GM18505 (cell line): ENCODE measurements at regions not wholly inside any gene's neighbourhood (a gene's known extent, or its start where the extent isn't known, plus 50 kb on each side); places are given as distances from the start of the nearest gene placed in this dataset.
"Not testable (repeated sequence)": the region's sequence is repeated elsewhere in the genome, so short reads cannot be mapped to it uniquely, and the experiment has no call there.

Experiments
- ATAC-seq: cut with Tn5 transposase; IDR thresholded peaks from one replicate; pipeline ENCODE4 v1.9.1; 2021; ENCODE audit not compliant: unreplicated experiment
- POLR2A ChIP-seq: IDR thresholded peaks from 4 replicates; pipeline ENCODE4 v1.6.1; 2011; ENCODE audit warnings: borderline replicate concordance; ENCODE audit not compliant: insufficient read depth, insufficient read length; ENCODE audit errors: extremely low read depth

DNA sequence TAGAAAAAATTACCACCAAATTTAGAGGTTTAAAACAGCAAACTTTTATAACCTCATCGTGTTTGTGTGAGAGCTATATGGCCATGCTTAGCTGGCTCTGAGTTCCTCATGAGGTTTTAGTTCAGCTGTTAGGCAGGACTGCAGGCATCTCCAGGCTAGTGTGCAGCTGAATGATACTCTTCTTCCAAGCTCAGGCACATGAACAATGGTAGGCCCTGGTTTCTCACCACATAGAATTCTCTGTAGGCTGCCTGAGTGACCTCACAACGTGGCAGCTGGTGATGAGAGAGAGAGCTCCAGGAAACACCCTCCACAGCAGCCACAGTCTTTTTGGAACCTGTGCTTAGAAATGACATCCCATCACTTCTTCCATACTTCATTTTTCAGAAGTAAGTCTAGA is 540.6 kb upstream of the MIR17HG start:
- TF ChIP-seq POLR2A = no peak
- no peak for ATAC-seq

DNA sequence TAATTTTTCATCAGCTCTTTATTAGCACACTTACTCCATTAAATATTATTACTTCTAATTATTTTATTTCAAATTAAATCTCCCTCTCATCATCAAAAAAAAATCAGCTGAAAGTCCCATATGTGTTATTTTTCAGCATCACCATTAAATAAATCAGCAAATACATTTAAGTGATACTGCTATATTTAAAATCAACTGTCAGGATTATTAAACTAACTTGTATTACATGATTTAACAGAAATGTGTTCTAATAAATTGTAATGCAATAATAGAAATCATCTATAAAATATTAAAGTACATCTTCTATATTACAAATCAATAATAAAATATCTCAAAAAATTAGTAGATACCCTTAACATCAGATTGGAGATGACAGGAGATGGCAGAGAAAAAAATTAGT is 538.6 kb upstream of the MIR17HG start:
- no peak for ATAC-seq
- no peak for TF ChIP-seq POLR2A

DNA sequence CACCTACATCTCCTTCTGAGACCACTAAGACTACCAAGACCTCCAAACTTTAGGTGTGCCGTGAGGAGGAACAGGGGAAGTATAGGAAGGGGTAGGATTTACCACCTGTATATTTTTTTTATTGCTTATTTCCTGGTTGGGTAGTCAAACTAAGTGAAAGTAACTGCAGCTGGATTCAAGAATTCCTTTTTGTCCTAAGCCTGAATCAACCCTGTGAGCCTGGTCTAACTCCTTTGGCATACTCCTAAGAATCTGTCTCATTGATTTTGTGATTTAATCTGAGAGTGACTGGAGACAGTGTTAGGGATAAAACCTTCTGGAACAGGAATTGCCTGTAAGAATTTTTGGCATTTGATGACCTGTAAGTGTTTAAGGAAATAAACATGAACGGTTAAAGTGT is 523.5 kb upstream of the MIR17HG start:
- TF ChIP-seq POLR2A = no peak
- no peak for ATAC-seq

DNA sequence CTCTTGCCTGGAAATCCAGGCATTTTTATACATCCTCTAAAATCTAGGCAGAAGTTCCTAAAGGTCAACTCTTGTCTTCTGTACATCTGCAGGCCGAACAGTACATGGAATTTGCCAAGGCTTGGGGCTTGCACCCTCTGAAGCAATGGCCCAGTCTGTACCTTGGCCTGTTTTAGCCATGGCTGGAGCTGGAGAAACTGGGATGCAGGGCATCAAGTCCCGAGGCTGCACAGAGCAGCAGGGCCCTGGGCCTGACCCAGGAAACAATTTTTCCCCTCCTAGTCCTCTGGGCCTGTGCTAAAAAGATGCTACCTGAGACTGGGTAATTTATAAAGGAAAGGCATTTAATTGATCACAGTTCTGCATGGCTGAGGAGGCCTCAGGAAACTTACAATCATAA is 520.8 kb upstream of the MIR17HG start:
- no peak for ATAC-seq
- no peak for TF ChIP-seq POLR2A

DNA sequence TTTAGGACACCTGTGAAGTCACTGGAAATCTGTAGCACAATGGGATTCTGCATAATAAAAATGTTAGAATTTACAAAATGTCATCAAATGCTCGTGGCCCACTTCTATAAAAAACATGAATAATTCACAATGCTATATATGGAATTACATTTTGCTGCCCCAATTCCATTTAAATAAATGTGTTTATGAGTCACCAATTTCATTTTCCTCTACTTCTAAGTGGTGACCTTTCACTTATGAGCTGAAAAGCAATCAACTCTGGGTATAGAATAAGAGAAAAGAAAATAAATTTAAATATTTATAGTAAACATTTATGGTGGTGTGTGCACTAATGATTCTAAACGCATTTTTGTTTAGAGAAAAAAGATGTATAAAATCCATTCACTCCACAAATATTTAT is 516.7 kb upstream of the MIR17HG start:
- ATAC-seq = no peak
- TF ChIP-seq POLR2A = no peak

DNA sequence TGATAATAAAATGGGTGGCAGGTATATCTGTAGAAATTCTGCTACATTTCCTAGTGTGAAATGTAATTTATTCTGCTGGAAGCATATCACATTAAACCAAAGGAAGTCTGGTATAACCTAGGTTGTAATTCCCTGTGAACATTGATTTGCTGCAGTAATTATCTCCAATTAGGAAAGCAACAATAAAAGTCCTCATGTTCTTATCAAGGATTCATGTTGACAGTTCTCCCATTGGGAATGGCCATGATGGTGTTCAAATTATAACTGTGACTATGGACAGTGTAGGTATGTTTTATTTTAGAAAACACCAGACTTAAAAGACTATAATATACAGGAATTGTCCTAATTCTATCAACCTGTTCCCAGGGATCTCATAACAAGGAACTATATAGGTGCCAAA is 513.5 kb upstream of the MIR17HG start:
- ATAC-seq = no peak
- TF ChIP-seq POLR2A = no peak

DNA sequence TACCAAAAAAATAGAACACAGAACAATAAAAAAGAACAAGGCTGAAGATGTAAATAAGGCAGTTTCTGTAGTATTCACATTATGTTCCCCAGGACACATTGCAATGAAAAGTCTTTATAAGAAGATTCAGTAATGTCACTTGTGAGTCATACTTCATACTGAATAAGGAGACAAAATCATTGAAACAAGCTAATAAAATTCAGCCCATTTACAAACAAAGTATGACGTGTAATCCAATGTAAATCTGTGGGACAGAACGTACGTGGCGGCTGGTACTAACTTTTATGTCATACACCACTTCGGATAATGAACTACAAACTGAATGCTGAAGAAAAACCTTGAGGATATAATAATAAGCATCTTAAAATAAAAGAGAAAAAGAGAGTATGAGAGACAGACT is 512.8 kb upstream of the MIR17HG start:
- TF ChIP-seq POLR2A = no peak
- ATAC-seq = no peak

DNA sequence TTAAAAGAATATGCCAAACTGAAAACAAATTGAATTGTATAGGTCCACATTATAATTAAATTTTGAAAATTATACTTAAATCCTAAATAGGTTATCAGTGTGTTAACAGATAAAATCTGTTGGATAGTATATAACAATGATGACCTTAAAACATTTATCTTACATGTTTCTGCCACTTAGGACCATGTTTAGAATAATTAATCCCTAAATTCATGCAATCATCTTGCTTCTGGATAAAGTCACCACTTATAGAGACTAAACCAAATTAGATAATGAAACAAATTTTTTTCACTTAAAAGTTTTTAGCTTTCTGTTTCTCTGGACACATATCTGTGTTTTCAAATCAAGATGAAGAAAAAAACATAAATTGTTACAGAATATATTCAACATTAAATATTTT is 511.7 kb upstream of the MIR17HG start:
- no peak for TF ChIP-seq POLR2A

DNA sequence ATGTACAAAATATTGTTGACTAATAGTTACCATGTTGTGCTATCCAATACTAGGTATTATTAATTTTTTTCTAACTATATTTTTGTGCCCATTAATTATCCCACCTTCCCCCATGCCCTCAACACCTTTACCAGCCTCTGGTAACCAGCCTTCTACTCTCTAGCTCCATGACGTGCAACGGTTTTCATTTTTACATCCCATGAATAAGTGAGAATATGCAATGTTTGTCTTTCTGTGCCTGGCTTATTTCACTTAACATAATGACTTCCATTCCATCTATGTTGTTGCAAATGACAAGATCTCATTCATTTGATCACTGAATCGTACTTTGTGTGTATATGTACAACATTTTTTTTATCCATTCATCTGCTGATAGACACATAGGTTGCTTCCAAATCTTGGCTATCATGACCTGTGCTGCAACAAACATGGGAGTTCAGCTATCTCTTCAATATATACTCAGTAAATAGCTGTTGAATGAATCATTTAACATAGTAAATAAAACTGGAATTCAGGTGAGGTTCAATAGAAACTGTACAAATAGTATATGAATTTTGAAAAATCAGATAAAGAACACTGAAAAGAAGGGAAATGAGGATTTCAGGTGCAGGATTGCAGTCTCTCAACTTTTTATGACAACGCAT is 509.0 kb upstream of the MIR17HG start:
- no peak for ATAC-seq
- no peak for TF ChIP-seq POLR2A

More for the DNA sequence above, 511.7 kb upstream of the MIR17HG start:
- no peak for ATAC-seq

DNA sequence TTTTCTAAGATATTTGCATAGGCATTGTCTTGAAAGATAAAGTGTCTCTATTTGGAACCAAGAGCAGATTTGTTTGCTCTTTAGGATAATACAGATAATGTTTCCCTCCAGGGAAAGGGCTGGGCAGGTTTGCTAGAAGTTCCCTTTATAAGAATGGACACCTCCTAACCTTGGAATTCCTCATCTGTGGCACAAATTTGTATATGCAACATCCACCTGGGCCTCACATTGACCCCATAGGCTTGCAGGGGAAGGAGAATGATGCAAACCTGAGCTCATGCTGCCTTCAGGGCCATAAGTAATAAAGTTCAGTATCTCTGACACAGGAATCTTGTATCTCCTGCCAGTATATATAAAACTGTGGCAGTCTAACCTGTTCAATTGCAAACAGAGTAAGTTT is 508.4 kb upstream of the MIR17HG start:
- ATAC-seq = no peak
- TF ChIP-seq POLR2A = no peak

DNA sequence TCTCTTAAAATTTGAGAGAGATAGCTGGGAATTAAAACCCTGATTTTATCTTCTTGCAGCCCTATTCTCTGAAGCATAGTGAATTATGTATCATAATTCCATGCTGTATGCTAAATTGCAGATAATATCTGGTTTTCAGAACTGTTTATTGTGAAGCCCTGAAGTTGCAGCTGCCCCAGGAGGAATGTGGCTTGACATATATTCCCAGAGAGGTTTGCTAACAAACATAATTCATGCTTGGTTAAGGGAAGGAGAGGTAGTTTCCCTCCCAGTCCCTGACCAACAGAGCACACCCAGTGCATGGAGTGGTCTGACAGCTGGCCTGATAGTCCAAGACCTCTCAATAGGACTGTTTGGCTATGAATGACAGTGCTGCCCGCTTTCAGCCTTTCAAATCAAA is 500.6 kb upstream of the MIR17HG start:
- no peak for TF ChIP-seq POLR2A
- no peak for ATAC-seq

DNA sequence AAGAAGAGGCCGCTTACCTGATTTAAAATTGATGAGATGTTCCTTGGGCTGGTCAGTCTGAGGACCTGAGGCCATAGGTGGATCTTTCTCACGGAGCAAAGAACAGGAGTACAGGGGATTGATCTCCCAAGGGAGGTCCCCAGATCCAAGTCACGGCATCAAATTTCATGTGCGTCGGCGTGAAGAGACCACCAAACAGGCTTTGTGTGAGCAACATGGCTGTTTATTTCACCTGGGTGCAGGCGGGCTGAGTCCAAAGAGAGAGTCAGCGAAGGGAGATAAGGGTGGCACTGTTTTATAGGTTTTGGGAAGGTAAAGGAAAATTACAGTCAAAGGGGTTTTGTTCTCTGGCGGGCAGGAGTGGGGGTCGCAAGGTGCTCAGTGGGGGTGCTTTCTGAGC is 493.8 kb upstream of the MIR17HG start:
- not testable (repeated sequence) for ATAC-seq

DNA sequence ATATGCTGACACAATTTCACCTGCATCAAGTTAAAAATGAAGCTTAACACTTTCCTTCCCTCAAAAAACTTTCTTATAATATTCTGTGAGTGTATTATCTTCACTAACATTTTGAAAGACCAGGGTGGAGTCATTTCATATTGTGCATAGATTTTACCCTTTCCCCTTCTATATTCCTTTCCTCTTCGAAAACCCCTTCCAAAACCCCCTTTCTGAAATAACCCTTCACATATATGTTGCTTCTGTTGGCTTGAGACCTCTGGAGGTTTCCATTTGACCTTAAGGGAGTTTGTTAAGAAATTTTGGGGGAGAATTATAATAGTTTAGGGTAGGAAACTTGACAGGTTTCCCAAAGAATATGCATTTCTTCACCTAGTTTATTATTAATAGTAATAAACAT is 489.6 kb upstream of the MIR17HG start:
- no peak for TF ChIP-seq POLR2A
- ATAC-seq = no peak

DNA sequence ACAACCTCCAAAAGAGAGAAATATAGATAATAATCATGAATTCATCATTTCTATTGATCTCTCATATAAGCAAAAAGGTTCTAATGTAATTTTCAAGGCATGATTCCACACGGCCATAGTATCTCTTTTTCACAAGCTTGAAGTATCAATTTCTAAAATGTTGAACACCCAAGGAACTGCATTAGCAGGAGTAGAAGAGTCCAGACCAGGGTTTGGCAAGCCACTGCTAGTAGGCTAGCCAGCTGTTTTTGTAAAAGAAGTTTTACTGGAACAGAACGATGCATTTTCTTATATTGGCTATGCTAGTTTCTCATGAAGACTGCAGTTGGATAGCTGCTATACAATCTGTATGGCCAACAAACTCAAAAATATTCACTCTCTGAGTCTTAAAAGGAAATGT is 481.5 kb upstream of the MIR17HG start:
- no peak for TF ChIP-seq POLR2A
- ATAC-seq = no peak

DNA sequence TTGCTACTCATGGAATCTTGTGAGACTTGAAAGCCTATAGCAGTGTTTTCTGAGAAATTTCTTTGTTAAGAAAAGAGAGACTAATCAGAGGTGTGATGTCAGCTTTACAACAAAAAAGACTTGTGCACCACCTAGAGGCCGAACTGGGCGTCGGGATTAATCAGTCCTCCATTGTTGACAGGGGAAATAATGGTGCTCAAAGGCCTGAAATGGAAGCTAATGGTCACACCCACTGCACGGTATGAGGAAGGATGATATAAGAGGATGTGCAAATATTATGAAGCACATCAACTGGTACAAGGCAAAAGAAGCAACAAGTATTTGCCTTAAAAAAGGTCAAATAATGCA is 480.2 kb upstream of the MIR17HG start:
- peak; percentile 97 for ATAC-seq
- no peak for TF ChIP-seq POLR2A

DNA sequence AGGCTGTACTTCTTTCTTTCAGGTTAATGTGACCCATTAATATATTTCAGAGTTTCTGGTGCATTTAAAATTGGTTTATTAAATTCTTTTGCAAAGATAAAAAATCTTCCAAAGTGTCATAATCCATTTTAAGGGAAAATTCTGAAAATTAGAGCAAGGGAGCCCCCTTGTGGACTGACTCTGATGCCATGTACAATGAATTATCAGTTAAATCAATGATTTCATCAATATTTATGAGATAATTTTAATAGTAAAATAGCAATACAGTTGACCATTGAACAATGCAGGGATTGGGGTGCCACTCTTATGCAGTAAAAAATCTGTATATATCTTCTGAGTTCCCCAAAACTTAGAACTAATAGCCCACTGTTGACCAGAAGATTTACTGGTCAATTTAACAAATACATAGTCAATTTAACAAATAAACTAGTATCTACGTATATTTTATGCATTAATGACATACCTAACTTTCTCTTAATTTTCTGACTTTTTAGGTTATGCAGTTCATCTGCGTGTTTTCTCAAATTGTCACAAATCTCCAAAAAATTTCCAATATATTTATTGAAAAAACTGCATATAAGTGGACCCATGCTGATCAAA is 479.1 kb upstream of the MIR17HG start:
- no peak for TF ChIP-seq POLR2A
- no peak for ATAC-seq

DNA sequence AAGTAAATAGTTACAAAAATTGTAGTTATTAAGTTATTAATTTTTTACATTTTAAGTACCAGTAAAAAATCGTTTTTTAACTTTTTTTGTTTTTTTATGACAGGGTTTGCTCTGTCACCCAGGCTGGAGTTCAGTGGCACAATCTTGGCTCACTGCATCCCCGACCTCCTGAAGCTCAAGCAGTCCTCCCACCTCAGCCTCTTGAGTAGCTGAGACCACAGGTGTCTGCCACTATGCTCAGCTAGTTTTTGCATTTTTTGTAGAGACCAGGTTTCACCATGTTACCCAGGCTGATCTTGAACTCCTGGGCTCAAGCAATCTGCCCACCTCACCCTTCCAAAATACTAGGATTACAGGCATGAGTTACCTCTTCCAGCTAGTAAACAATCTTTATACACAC is 477.9 kb upstream of the MIR17HG start:
- no peak for ATAC-seq
- TF ChIP-seq POLR2A = no peak
